ENCODE measurements at regions not wholly inside any gene's neighbourhood (a gene's known extent, or its start where the extent isn't known, plus 50 kb on each side); places are given as distances from the start of the nearest gene placed in this dataset.

GRCh38 chr7:125573126-125573525 lies 643.5 kb upstream of the POT1 start:
- TF ChIP-seq TAF1 (IDR thresholded peaks at IDR 0.05; ENCODE audit: low read depth) (no peak), REST (IDR thresholded peaks at IDR 0.05; ENCODE audit: low read depth) (no peak), CEBPB (IDR thresholded peaks at IDR 0.05) (no peak), RAD21 (IDR thresholded peaks at IDR 0.05; ENCODE audit: low read depth) (no peak), MAX (IDR thresholded peaks at IDR 0.05) (no peak), TEAD4 (IDR thresholded peaks at IDR 0.05) (no peak), NFIC (IDR thresholded peaks at IDR 0.05) (no peak), EGR1 (IDR thresholded peaks at IDR 0.05) (no peak), EP300 (IDR thresholded peaks at IDR 0.05; ENCODE audit: borderline replicate concordance) (no peak), FOXM1 (IDR thresholded peaks at IDR 0.05; ENCODE audit: borderline replicate concordance, low read depth) (no peak), USF1 (IDR thresholded peaks at IDR 0.05) (no peak)

Data from Ishikawa (cell line).